PC-3 (cell line): ENCODE measurements at regions not wholly inside any gene's neighbourhood (a gene's known extent, or its start where the extent isn't known, plus 50 kb on each side); places are given as distances from the start of the nearest gene placed in this dataset.
A peak's percentile ranks its signal among the peaks of the same experiment; 100 is the strongest.

Experiments
- ATAC-seq: fragments of 200-7000 bp; cut with Tn5 transposase; 2 replicates; pipeline ENCODE4 v1.9.1; 2020; ENCODE audit warnings: mild to moderate bottlenecking, moderate library complexity
- BruUV-seq: library from RNA; stranded (reverse); fragments of 400-500 nt; replicated peaks from 2 replicates; lab custom pipeline; 2021; lab: Mats Ljungman, UMichigan
- CTCF ChIA-PET: fragments of 300-600 bp; sonication (Branson Sonifier 250); formaldehyde crosslinking; loops from one replicate; lab custom pipeline; 2022; ENCODE audit warnings: antibody characterized with exemption; lab: Charles Lee
- POLR2A ChIA-PET: fragments of 300-600 bp; sonication (Branson Sonifier 250); formaldehyde crosslinking; loops from one replicate; lab custom pipeline; 2022; ENCODE audit warnings: antibody characterized with exemption; ENCODE audit not compliant: unreplicated experiment; lab: Charles Lee
- DNase-seq: peaks from one replicate; pipeline ENCODE4 v3.0.0-alpha.2; 2015
- H2AFZ ChIP-seq: fragments of 300-600 bp; sonication (generic); 2 replicates; pipeline ENCODE4 v1.6.0; 2016; ENCODE audit warnings: antibody characterized with exemption, low read length
- H3F3A ChIP-seq: fragments of 300-600 bp; sonication (generic); one replicate; pipeline ENCODE4 v1.6.0; 2017; ENCODE audit warnings: antibody characterized with exemption, low read length, control low read depth, mild to moderate bottlenecking; ENCODE audit not compliant: unreplicated experiment
- H3K27ac ChIP-seq: fragments of 300-600 bp; sonication (generic); 2 replicates; pipeline ENCODE4 v1.5.1; 2016; ENCODE audit warnings: mild to moderate bottlenecking, low read length
- H3K27me3 ChIP-seq: fragments of 300-600 bp; sonication (generic); 2 replicates; pipeline ENCODE4 v1.6.1; 2016; ENCODE audit warnings: low read length, mixed read lengths
- H3K36me3 ChIP-seq: fragments of 300-600 bp; sonication (generic); 2 replicates; pipeline ENCODE4 v1.6.1; 2016; ENCODE audit warnings: low read depth, mixed run types, low read length, mixed read lengths
- H3K4me1 ChIP-seq: fragments of 300-600 bp; sonication (generic); 2 replicates; pipeline ENCODE4 v1.5.1; 2016; ENCODE audit warnings: low read length; ENCODE audit not compliant: insufficient read depth
- H3K4me2 ChIP-seq: fragments of 300-600 bp; sonication (generic); 2 replicates; pipeline ENCODE4 v1.6.0; 2016; ENCODE audit warnings: low read length
- H3K4me3 ChIP-seq: fragments of 300-600 bp; sonication (generic); 2 replicates; pipeline ENCODE4 v1.5.1; 2016; ENCODE audit warnings: mild to moderate bottlenecking, low read length, mixed read lengths
- H3K79me2 ChIP-seq: fragments of 300-600 bp; sonication (generic); 2 replicates; pipeline ENCODE4 v1.6.1; 2017; ENCODE audit warnings: low read length, mixed read lengths
- H3K9ac ChIP-seq: fragments of 300-600 bp; sonication (generic); 2 replicates; pipeline ENCODE4 v1.6.0; 2016; ENCODE audit warnings: mild to moderate bottlenecking, low read length
- H3K9me2 ChIP-seq: fragments of 300-600 bp; sonication (generic); replicated peaks from 2 replicates; pipeline ENCODE4 v1.6.1; 2016; ENCODE audit warnings: mixed run types, low read length, mixed read lengths
- H3K9me3 ChIP-seq: fragments of 300-600 bp; sonication (generic); 2 replicates; pipeline ENCODE4 v1.6.1; 2016; ENCODE audit warnings: low read length, mixed read lengths
- H4K20me1 ChIP-seq: fragments of 300-600 bp; sonication (generic); 2 replicates; pipeline ENCODE4 v1.6.1; 2016; ENCODE audit warnings: low read length, mixed read lengths
- CTCF ChIP-seq: fragments of 300-600 bp; sonication (generic); conservative IDR thresholded peaks from 2 replicates; pipeline ENCODE4 v1.5.1; 2017; ENCODE audit warnings: antibody characterized with exemption, low read depth, mild to moderate bottlenecking, low read length
- EZH2 ChIP-seq: fragments of 300-600 bp; sonication (generic); IDR thresholded peaks from one replicate; pipeline ENCODE4 v1.6.1; 2017; ENCODE audit warnings: antibody characterized with exemption, mild to moderate bottlenecking, low read length; ENCODE audit not compliant: unreplicated experiment
- EZH2phosphoT487 ChIP-seq: fragments of 300-600 bp; sonication (generic); IDR thresholded peaks from 2 replicates; pipeline ENCODE4 v1.6.1; 2018; ENCODE audit warnings: mild to moderate bottlenecking, antibody characterized with exemption, low read length, borderline replicate concordance
- intact Hi-C: fragments of 100-400 bp; cut with micrococcal nuclease; formaldehyde crosslinking; loops from 2 replicates; pipeline ENCODE4 v1.9.0; 2023

GRCh38 chrX:110420771-110421499 is 62.3 kb downstream of the RTL9 start:
- ATAC-seq, result peak; percentile 48
- Histone ChIP-seq H3F3A (peaks cover under 1% of the 10 kb centered on the region), H3K9me2 (no peaks in the 10 kb centered on the region), H3K79me2 (no peaks in the 10 kb centered on the region), H2AFZ (0 out of 2 replicates have a peak overlapping the region, but pooled peaks have one; percentile 25), H3K27ac (no peak overlapping the region), H3K4me1 (peaks cover 28% of the 10 kb centered on the region), H3K9me3 (no peaks in the 10 kb centered on the region), H3K27me3 (no peaks in the 10 kb centered on the region), H3K4me3 (no peak overlapping the region), H3K4me2 (peak overlapping the region; percentile 58), H3K36me3 (no peaks in the 10 kb centered on the region), H3K9ac (no peak overlapping the region), H4K20me1 (no peaks in the 10 kb centered on the region)
- peak; percentile 55 for DNase-seq
- TF ChIP-seq EZH2 (no peak), EZH2phosphoT487 (no peak), CTCF (peak; percentile 63)
- intact Hi-C loops, result no loop called here
- ChIA-PET POLR2A (interaction anchor here (0.5 kb wide), 1 partner anchor 765 kb away, joined by 7 read pairs; no protein-coding TSS in a partner anchor), CTCF (interaction anchor here (1.1 kb wide), 1 partner anchor 260 kb away, joined by 3 read pairs; no protein-coding TSS in a partner anchor)
- BruUV-seq, result no TSS peak

GRCh38 chrX:110421500-110422455 is 63.1 kb downstream of the RTL9 start:
- H3K79me2 ChIP-seq, result no peaks in the 10 kb centered on the region
- H3K27me3 ChIP-seq, result no peaks in the 10 kb centered on the region
- H3K27ac ChIP-seq, result no peak overlapping the region
- no peak overlapping the region for H3K4me2 ChIP-seq
- intact Hi-C loops, result no loop called here
- DNase-seq (no peak), ATAC-seq (no peak)
- no peak overlapping the region for H2AFZ ChIP-seq
- ChIA-PET POLR2A (interaction anchor here (0.5 kb wide), 1 partner anchor 764 kb away, joined by 7 read pairs; no protein-coding TSS in a partner anchor), CTCF (no interaction called here)
- no TSS peak for BruUV-seq
- TF ChIP-seq CTCF (no peak), EZH2 (no peak), EZH2phosphoT487 (no peak)
- no peak overlapping the region for H3K4me3 ChIP-seq
- no peaks in the 10 kb centered on the region for H3K36me3 ChIP-seq
- H3K9me2 ChIP-seq, result no peaks in the 10 kb centered on the region
- H4K20me1 ChIP-seq, result no peaks in the 10 kb centered on the region
- no peak overlapping the region for H3K9ac ChIP-seq
- no peaks in the 10 kb centered on the region for H3K9me3 ChIP-seq
- no peaks in the 10 kb centered on the region for H3F3A ChIP-seq
- H3K4me1 ChIP-seq, result peaks cover 20% of the 10 kb centered on the region
